Hepatocyte (in vitro differentiated cells): ENCODE measurements at regions not wholly inside any gene's neighbourhood (a gene's known extent, or its start where the extent isn't known, plus 50 kb on each side); places are given as distances from the start of the nearest gene placed in this dataset.
A peak's percentile ranks its signal among the peaks of the same experiment; 100 is the strongest.

Experiments used
- DNase-seq: peaks from one replicate; pipeline ENCODE4 v3.0.0-alpha.2; 2016; ENCODE audit warnings: low spot score
- H2AFZ ChIP-seq: fragments of 200-600 bp; sonication (generic); 2 replicates; pipeline ENCODE4 v1.6.0; 2016; ENCODE audit warnings: antibody characterized with exemption, mild to moderate bottlenecking
- H3K27ac ChIP-seq: fragments of 200-600 bp; sonication (generic); 2 replicates; pipeline ENCODE4 v1.5.1; 2016; ENCODE audit warnings: mild to moderate bottlenecking
- H3K27me3 ChIP-seq: fragments of 200-600 bp; sonication (generic); 2 replicates; pipeline ENCODE4 v1.6.1; 2016
- H3K36me3 ChIP-seq: fragments of 200-600 bp; sonication (generic); replicated peaks from 2 replicates; pipeline ENCODE4 v1.5.1; 2016; ENCODE audit warnings: low read depth; ENCODE audit not compliant: insufficient read depth
- H3K4me1 ChIP-seq: fragments of 200-600 bp; sonication (generic); 2 replicates; pipeline ENCODE4 v1.5.1; 2016; ENCODE audit warnings: mild to moderate bottlenecking, moderate library complexity; ENCODE audit not compliant: insufficient read depth
- H3K4me2 ChIP-seq: fragments of 200-600 bp; sonication (generic); 2 replicates; pipeline ENCODE4 v1.6.0; 2016
- H3K4me3 ChIP-seq: fragments of 200-600 bp; sonication (generic); 2 replicates; pipeline ENCODE4 v1.5.1; 2016; ENCODE audit warnings: mild to moderate bottlenecking
- H3K79me2 ChIP-seq: fragments of 200-600 bp; sonication (generic); 2 replicates; pipeline ENCODE4 v1.6.0; 2017; ENCODE audit warnings: mild to moderate bottlenecking
- H3K9me2 ChIP-seq: fragments of 200-600 bp; sonication (generic); replicated peaks from 2 replicates; pipeline ENCODE4 v1.6.0; 2017; ENCODE audit warnings: mild to moderate bottlenecking; ENCODE audit not compliant: insufficient read depth
- H3K9me3 ChIP-seq: fragments of 200-600 bp; sonication (generic); 2 replicates; pipeline ENCODE4 v1.5.1; 2016; ENCODE audit warnings: low read depth, mild to moderate bottlenecking
- H4K20me1 ChIP-seq: fragments of 200-600 bp; sonication (generic); 2 replicates; pipeline ENCODE4 v1.6.0; 2016; ENCODE audit warnings: mild to moderate bottlenecking; ENCODE audit not compliant: insufficient read depth, poor library complexity, severe bottlenecking
- CTCF ChIP-seq: fragments of 200-600 bp; sonication (generic); IDR thresholded peaks from 2 replicates; pipeline ENCODE4 v1.5.1; 2016; ENCODE audit warnings: antibody characterized with exemption, mild to moderate bottlenecking; ENCODE audit not compliant: poor library complexity
- EZH2 ChIP-seq: fragments of 200-600 bp; sonication (generic); IDR thresholded peaks from 2 replicates; pipeline ENCODE4 v1.6.1; 2016; ENCODE audit warnings: antibody characterized with exemption, mild to moderate bottlenecking, borderline replicate concordance
- EZH2phosphoT487 ChIP-seq: fragments of 200-600 bp; sonication (generic); IDR thresholded peaks from one replicate; pipeline ENCODE4 v1.6.1; 2018; ENCODE audit warnings: antibody characterized with exemption, mild to moderate bottlenecking, low read depth, moderate library complexity; ENCODE audit not compliant: unreplicated experiment, severe bottlenecking
- WGBS: methylation state at CpG from one replicate; pipeline ENCODE4 v1.1.6; 2016; ENCODE audit warnings: low lambda C conversion rate; ENCODE audit errors: missing lambda C conversion rate; 5-methylcytosine and 5-hydroxymethylcytosine counted together

DNA sequence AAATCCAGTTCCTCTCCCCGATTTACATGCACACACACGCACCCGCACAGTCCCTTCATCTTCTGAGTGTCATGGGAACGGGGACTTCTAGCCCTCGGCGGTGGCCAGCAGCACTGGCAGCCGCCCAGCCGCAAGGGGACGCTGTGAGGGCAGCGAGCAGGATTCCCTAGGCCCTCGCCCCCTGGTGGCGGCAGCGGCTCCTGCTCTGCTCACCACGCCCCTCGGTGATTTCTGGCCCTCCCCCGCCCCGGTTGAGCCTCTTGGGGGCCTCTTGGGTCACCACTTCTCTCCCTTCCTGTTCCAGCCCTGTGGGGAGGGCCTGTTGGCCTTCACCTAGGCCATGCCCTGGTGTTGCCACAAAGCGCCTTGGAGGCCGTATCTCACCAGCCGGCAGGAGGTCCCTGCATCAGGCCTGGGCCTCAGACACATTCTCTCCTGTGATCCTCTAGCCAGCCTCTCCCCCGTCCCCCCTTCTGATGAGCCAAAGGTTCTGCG is 75.2 kb upstream of the KSR1 start:
- Histone ChIP-seq H3K27ac (no peak overlapping the region), H3K36me3 (no peaks in the 10 kb centered on the region), H3K79me2 (no peaks in the 10 kb centered on the region), H3K27me3 (no peaks in the 10 kb centered on the region), H3K9me3 (no peaks in the 10 kb centered on the region), H3K4me3 (no peak overlapping the region), H2AFZ (no peak overlapping the region), H3K4me1 (peaks cover 5% of the 10 kb centered on the region), H3K9me2 (no peaks in the 10 kb centered on the region), H4K20me1 (no peaks in the 10 kb centered on the region), H3K4me2 (no peak overlapping the region)
- TF ChIP-seq EZH2phosphoT487 (no peak), CTCF (peak; percentile 56), EZH2 (no peak)
- WGBS = 59% methylated on average over 20 of the region's 22 CpGs
- DNase-seq = peak; percentile 75

GRCh38 chr17:27382025-27382424 is 74.2 kb upstream of the KSR1 start:
- Histone ChIP-seq H3K27ac (no peak overlapping the region), H3K79me2 (no peaks in the 10 kb centered on the region), H2AFZ (no peak overlapping the region), H3K4me1 (peaks cover 5% of the 10 kb centered on the region), H4K20me1 (no peaks in the 10 kb centered on the region), H3K4me3 (no peak overlapping the region), H3K27me3 (no peaks in the 10 kb centered on the region), H3K36me3 (no peaks in the 10 kb centered on the region), H3K4me2 (no peak overlapping the region), H3K9me3 (no peaks in the 10 kb centered on the region), H3K9me2 (no peaks in the 10 kb centered on the region)
- WGBS = 90% methylated on average over 5 of the region's 5 CpGs
- no peak for TF ChIP-seq EZH2phosphoT487
- no peak for TF ChIP-seq CTCF
- TF ChIP-seq EZH2 = no peak
- DNase-seq = no peak

DNA sequence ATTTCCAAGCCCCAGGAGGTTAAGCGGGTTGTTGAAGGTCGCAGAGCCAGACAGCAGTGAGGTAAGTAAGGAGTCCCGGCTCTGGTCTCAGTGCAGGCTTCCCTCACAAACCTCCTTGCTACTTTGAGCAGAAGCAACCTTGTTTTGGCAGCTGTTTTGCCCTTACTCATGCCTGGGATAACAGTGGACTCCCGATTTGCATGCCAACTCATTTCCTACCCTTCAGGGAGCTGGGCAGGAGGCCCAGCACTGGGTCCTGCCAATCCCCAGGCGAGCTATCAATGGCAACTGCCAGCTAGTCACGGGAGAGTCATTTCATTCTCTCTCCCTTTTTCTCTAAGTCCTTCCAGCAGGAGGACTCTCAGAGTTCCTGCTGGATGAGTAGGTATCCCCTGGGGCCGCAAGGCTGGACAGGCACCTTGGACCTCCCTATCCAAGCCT is 72.0 kb upstream of the KSR1 start:
- no peaks in the 10 kb centered on the region for H3K9me3 ChIP-seq
- no peak overlapping the region for H2AFZ ChIP-seq
- 69% methylated on average over 7 of the region's 7 CpGs for WGBS
- DNase-seq = no peak
- H4K20me1 ChIP-seq = no peaks in the 10 kb centered on the region
- H3K27ac ChIP-seq = no peak overlapping the region
- H3K4me1 ChIP-seq = peaks cover 5% of the 10 kb centered on the region
- H3K9me2 ChIP-seq = no peaks in the 10 kb centered on the region
- no peaks in the 10 kb centered on the region for H3K36me3 ChIP-seq
- no peak overlapping the region for H3K4me2 ChIP-seq
- no peaks in the 10 kb centered on the region for H3K27me3 ChIP-seq
- TF ChIP-seq CTCF (no peak), EZH2phosphoT487 (no peak), EZH2 (no peak)
- H3K4me3 ChIP-seq = no peak overlapping the region
- no peaks in the 10 kb centered on the region for H3K79me2 ChIP-seq

GRCh38 chr17:27384726-27385125 is 71.5 kb upstream of the KSR1 start:
- no peak for DNase-seq
- Histone ChIP-seq H3K4me3 (no peak overlapping the region), H3K79me2 (no peaks in the 10 kb centered on the region), H3K4me2 (no peak overlapping the region), H3K36me3 (no peaks in the 10 kb centered on the region), H4K20me1 (no peaks in the 10 kb centered on the region), H3K4me1 (peaks cover 5% of the 10 kb centered on the region), H3K9me2 (no peaks in the 10 kb centered on the region), H2AFZ (no peak overlapping the region), H3K27ac (no peak overlapping the region), H3K27me3 (no peaks in the 10 kb centered on the region), H3K9me3 (no peaks in the 10 kb centered on the region)
- 81% methylated on average over 2 of the region's 2 CpGs for WGBS
- no peak for TF ChIP-seq EZH2
